NCI-H226 (cell line): ENCODE measurements at regions not wholly inside any gene's neighbourhood (a gene's known extent, or its start where the extent isn't known, plus 50 kb on each side); places are given as distances from the start of the nearest gene placed in this dataset.

Experiments used
- DNase-seq: peaks from one replicate; pipeline ENCODE4 v3.0.0-alpha.2; 2015

DNA sequence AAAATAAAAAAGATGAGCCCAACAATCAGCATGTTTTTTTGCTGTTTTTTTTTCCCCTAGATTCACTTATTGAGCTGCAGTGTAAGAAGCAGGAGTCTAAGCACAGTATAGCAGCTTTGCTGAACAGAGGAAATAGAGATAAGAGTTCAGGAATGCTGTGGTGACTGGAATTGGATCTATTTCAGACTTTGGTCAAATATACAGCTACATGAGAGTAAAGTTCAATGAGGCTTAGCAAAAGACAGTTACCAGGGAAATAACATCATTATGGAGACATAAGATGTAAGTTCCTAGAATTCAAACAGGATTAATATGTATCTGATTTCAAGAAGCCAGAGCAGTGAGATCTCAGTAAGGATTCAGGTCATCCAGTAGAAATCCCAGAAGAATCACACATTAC lies 613.0 kb downstream of the RPS29 start:
- DNase-seq = peak; percentile 84

DNA sequence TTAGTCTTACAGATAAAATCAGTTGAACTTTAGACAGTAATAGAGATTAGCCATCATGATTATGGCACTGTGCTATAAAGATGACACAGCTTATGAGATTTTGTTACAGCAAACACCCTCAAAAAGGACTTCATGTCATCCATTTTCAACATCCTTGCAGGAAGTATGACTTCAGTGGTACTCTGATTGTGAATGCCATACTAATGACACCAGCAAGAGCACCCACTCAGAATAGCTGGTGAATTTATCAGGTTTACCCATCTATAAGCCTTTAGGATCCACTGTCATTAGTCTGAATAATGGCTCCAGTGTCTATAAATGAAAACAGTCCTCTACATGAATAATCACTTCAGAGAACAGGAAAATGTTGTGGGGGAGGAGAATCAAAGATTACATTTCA lies 615.2 kb downstream of the RPS29 start:
- peak; percentile 48 for DNase-seq

DNA sequence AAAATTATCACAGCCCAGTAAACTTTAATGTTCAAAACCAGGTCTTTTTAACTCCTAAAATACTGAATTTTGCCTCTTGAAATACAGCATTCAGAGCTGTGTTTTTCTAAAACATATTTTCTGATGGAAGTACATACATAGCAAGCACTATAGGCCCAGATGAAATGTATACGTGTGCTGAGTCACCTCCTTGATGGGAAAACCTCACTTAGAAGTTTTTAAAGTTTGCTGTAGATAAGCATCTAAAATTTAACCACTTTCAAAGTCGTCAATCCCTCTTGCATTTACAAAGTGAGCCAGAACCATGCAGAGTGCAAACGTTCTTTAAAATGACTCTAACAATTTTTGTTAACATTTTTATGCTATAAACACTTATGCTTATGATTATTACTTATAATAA lies 618.8 kb downstream of the RPS29 start:
- no peak for DNase-seq

DNA sequence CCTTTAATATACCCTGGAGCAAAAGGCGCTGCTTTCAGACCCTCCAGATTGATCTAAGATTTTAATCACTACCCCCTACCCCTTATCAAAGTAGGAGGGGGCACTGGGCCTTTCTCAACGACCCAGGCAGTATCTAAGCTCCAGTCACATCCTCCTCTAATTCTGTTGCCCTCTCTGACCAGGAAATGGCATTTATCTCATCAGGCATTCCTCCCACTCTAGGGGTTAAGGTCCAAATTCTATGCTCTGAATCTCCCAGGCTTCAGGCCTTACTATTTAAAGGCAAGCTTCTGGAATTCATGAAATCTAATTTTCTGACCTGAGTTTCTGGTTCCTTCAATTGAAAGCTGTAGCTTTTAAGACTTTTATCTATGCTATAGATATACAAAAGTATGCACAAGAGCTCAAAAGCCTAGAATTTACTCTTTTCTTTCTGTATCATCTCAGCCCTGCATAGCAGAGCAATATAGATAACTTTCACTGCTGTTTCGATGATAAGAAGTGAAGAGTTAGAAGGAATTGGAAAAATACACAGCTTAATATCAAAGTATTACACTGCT lies 622.9 kb downstream of the RPS29 start:
- no peak for DNase-seq

DNA sequence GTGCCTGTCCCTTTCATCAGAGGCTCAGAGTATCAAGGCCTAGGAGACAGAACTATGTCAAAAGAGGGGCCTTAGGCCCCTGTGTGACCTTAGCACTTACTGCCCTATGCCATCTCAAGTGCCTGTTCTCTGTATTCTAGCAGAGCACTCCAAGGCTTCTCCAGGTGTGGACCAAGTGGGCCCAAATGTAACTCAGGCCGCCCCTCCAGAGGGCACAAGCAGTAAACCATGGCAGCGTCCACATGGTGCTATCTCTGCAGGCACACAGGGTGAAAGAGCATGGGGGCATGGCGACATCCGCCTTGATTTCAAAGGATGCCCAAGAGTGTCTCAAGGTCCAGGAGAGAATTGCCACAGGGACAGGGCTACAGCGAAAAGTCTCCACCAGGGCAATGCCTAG lies 628.7 kb downstream of the RPS29 start:
- no peak for DNase-seq

DNA sequence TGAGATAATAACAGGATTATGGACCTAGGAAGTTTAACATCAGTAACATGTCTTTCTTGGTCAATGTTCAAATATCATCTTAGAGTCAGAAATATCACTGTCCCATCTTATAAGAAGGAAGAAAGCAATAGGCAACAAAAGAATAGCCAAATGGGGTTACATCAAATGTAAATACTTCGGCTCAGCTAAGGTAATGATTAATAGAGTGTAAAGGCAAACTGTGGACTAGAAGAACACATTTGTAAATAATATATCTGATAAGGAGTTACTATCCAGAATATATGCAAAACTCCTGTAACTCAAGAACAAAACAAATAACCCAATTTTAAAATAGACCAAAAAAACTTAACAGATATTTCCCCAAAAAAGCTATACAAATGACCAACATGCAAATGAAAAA lies 630.3 kb downstream of the RPS29 start:
- DNase-seq = no peak

DNA sequence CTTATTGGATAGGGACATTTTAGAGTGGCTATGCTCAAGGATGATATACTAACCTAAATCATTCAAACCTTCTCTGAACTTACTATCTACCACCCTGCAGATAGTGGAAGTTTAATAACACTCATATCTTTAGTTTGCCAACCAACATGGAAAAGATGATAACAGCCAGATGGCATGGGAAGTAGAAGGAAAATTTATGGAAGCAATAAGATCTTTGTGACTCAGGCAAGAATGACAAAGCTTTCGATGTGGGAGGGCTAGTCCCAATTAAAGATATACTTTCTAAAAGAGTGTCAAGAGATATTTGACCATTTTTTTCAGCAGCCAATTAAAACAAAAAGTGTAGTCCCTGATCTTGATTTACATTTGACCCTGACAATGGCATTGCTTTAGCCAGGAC lies 631.7 kb downstream of the RPS29 start:
- DNase-seq = no peak

DNA sequence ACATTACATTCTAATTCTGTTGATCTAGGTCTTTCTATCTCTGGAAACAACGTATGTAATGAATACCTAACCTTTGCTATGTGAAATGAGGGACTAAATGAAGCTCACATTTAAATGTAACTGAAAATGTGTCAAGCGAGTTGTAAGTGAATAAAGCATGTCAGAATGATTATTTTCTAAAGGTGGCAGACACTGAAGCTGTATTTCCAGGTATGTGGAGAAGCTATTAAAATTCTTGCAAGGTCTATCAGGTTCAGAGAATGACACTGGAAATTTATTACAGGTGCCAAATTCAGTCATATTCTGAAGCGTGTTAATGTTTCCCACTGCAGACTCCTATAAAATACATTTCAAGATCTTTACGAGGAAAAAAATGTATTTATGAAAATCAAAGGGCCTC lies 641.4 kb downstream of the RPS29 start:
- no peak for DNase-seq

DNA sequence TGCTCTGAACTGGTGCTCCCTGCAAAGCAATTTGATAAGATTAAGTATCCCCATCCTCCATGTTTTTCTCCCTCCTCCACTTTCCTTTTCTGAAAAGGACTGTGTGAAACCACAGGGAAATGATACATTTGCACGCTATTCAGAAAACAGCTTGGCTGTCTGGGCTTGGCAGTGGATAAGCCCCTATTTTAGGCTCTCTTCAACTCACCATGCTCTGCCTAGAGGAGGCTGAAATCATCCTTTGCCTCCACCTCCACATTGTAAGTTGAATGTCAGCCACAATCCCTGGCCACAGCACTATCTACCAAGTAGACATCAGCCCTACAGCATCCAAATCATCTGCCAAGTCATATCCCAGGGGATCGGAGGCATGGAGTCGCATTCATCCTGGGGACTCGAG lies 642.3 kb downstream of the RPS29 start:
- DNase-seq = peak; percentile 82

DNA sequence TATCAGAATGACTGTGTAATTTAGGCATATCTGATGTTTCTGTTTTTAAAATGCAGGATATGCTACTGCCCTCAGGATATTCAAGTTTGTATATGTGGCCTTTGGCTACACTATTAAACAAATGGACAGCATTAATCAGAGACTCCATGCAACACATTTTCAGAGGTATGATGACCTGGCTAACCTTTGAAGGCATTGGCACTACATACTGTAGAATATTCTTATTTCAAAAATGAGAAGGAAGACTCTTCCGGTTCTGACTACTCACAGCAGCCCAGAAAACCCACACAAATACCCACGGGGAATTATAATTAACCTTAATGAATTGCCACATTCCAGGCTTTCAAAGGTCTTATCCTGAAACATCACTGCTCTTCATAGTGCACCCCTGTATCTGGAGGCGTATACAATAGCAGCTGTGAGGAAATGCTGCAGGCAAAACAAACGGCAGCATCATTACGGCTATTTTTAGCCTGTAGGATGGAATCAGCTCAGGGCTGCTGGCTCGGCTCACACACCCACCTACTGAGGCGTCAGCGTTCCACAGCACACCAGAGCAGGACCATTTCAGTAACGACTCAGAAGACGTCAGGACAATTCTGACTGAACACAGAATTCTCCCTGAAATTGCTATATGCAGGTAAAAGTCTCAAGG lies 648.5 kb downstream of the RPS29 start:
- no peak for DNase-seq

DNA sequence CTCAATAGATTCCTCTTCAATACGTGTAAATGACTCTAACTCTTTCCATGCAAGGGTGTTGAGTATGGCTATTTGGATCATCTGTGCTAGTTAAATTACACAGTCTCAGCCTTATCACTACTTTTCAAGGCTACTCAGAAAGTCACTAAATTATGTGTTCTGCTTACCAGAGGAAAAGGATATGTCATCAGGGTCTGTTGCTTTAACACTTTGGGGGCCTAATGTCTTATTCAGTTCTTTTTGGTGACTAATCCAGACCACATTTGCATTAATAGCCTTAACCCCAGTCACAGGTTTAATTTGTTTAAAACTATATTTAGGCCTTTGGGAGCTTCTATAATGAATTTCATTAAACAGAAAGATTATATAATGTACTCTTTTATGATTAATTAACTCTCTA lies 649.3 kb downstream of the RPS29 start:
- no peak for DNase-seq

DNA sequence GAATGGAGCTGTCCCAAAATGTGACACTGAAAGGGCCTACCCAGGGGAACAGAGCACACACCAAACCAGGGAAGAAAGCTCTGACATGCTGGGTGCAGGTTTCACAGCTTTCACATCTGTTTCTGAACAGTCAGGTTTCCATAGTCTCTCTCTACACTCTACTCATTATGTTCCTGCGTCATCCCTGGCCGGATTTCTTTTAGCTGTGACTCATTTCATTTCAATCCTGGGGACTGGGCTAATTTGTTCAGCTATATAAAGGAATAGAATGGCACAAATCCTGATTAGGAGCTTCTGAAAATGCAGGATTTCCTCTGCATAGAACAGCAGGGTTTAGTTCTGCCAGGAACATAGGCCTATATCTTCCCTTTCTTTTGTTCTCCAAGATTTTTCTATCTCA lies 649.8 kb downstream of the RPS29 start:
- DNase-seq = no peak

DNA sequence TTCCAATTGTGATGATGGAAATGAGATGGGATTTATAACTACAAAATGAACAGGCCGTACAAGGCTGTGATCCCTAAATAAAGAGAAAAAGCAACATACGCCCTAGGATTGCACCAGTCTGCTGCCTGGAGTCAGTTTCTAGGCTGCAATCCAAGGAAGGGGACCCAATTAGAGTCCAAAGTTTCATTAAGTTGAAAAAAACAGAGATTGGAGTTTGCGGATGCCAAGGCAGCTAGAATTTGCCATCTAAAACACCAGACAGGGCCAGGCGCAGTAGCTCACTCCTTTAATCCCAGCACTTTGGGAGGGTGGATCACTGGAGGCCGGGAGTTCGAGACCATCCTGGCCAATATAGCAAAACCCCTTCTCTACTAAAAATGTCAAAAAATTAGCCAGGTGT lies 661.0 kb downstream of the RPS29 start:
- no peak for DNase-seq

DNA sequence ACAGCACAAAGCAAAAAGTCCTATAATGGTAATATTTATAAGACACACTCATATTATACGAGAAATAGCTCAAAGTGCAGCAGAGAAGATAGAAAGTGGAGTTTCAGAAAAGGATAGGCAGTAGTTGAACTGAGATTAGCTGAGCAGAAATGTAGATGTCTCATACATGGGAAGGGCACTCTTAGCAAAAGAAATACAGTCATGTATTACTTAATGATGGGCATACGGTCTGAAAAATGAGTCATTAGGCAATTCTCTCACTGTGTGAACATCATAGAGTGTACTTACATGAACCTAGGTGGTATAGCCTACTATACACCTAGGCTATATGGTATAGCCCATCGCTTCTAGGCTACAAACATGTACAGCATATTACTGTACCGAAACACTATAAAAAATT lies 671.3 kb downstream of the RPS29 start:
- DNase-seq = peak; percentile 78

DNA sequence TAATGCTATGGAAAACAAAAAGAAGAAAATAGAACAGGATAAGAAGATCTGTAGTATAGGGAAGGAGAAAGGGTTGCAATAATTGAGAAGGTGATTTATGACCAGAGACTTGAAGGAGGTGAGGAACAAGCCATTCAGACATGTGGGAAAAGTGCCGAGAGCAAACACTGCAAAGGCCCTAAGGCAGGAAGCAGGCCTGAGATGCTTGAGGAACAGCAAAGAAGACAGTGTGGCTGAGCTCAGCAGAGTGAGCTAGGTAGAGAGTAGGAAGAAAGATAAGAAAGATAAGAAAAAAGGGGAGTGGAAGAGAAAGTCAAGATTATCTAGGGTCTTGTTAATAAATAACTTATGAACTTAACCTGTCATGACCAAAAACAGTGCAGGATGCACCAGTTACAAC lies 671.8 kb downstream of the RPS29 start:
- peak; percentile 74 for DNase-seq

DNA sequence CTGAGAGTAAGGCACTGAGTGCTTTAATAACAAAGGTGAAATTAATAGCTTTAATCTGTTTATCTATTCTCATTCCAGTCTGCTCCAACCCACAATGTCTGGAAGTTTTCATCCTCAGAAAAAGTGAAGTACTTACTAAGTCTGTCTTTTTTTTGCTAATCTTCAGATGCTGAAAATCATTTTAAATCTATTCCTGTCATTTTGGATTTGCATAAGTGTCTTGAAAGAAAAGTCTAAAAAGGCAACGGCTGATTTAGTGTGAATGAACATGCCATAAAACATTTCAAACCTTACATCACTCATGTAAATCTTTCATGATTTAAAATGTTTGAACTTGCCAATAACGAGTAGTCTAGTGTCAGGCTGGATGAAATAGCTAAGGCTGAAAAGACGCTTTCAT lies 685.6 kb downstream of the RPS29 start:
- DNase-seq = no peak

DNA sequence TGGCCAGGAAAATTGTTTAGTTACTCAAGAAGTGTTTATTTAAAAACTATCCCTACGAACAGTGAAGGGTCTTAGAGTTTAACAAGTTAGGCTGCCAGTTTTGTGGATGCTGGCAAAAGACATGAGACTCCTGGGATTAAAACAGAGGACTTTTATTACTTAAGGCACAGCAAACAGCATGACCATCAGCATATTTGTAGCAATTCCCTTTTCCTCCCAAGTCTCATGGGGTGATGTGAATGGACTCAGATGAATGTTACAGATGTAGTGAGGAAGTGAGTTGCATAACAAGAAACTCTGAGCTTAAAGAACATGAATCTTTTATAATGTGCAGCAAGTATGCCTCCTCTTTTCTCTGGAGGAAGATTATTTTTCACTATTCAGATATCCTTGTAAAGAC lies 695.8 kb downstream of the RPS29 start:
- no peak for DNase-seq

DNA sequence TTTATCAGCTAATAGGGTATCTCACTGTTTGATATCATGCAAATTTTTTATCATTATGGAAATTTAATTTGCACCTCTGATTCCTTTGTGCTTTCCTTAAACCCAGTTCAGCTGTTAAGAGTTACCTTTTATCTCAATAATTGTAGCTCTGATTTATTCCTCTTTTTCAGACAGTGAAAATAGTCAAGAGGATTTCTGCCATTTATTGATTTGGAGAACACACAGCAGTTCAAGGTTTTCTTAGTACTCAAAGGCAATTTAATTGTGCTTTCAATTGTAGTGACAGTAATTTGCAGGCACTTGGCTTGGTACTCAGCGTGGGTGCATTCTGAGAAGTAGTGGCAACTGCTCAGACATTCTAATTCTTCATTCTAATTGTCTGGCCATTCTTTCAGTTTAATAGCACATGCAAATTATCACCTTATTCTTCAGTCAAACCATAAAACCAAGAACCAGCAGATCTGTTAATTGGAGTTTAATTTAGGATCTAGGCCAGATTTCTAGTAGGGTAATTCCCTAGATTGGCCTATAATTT lies 709.3 kb downstream of the RPS29 start:
- no peak for DNase-seq

DNA sequence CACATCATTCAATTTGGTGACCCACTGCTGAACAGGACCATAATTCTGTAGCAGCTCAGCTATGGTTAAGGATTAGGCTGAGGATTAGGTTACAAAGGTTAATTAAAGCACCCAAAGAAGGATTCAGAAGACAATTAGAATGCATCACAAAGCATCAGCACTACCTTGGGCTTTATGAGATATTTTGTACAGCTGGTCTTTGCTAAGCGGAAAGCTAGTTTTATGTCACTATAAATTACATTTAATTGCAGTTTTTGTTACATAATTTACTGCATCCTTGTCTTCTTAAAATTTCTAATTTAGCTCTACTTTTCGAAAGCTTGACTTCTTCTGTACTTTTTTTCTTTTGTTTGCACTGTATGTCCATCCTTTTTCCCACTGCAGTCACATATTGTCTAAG lies 711.5 kb downstream of the RPS29 start:
- DNase-seq = no peak

DNA sequence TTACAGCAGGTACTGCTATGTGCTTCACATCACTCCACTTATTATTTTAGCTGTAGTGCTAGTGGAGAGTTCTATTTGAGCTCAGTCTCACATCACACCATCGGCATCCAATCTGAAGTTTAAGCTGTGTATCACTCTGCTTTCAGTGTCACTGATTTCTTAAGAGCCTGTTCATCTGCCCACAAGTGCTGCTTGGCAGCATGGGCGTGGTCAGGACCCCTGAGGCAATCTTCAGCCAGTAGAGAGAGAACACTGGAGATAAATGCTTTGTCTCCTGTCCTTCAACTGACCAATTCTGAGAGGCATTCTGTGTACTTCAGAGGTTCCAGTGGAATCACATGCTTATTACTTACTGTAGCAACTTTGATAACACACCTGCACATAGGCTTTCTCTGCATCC lies 728.8 kb downstream of the RPS29 start:
- DNase-seq = peak; percentile 22

DNA sequence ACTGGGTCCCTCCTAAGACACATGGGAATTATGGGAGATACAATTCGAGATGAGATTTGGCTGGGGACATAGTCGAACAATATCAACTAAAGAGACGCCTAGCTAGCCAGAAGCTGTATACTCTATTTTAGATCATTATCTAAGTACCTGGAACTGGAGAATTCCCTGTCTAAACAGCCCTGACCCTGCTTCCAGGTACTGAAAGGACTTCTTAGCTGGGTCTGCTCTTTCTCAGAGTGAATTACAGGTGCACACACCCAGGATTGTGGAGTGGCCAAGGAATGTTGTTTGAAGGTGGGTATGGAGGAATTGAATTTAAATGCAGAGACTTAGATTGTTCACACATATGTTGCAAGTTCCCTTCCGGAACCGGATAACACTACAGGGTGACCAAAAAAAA lies 733.0 kb downstream of the RPS29 start:
- DNase-seq = no peak

DNA sequence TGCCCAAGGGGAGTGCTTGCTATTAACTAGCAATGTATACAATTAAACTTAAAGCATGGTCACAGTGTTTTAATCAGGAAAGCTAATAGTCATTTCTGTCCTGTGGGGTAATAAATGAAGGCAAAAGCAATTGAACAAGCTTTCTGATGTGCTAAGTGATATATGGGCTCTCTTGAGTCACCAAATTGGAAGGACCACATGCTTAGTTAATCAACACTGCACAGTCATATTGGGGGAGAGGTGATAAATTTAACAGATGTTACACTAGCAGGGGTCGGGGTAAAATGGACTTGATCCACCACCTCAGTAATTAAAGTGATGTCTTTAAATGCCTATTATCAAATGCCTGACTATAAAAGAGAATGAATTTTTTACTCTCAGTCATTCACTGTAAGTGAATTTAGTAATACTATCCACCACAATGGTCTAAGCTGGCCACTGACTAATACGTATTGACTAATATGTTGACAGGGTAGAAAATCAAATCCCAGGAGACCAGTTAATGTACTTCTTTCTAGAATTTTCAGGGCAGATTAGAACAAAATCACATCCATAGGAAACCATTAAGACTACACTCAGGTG lies 736.3 kb downstream of the RPS29 start:
- no peak for DNase-seq

DNA sequence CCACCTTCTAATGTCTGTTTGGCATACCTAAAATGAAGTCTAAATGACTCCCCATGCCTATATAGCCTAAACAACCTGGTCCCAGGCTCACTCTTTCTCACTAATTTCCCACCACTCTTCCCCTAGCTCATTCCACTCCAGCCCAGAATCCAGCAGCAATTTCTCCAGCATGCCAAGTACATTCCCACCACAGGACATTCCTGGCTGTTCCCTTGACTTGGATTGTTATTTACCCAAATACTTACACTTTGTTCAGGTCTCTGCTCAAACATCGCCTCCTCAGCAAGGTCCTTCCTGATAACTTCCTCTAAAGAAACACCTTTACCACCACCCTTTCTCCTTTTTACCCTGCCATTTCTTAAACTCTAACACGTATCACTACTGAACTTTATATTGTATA lies 743.4 kb downstream of the RPS29 start:
- DNase-seq = no peak

DNA sequence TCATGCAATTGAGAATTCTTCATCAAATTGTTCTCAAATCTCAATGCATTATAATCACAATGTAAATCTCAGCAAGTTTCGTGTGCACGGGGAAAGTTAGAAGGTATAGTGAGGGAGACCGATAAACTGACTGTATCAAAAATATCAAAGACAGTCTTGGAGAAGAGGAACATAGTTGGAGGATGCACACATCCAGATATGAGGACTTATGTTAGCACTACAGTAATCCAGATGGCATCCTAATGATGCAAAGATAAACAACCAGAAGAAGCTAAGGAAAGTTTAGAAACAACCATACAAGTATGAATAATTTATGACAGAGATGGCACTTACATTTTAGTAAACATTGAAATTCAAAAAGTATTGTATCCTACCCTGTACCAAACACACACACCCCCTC lies 760.1 kb downstream of the RPS29 start:
- DNase-seq = peak; percentile 9

DNA sequence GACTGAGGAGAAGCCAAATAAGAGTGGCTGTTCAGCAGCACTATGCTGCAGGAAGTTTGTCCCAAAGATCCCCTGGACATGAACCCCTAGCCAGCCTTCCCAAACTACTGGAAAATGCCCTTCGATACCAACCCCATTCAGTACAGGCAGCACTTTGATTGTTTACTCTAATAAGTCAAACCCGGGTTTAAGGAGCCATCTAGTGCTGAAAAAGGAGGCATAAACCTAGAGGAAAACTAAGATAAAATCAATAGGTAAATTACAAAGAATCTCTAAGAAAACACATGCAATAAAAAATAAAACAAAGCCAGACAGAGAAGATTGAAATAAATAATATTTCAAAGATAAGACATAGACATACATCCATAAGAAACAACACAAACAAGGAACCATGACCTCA lies 771.6 kb downstream of the RPS29 start:
- no peak for DNase-seq
